ENCODE measurements at regions not wholly inside any gene's neighbourhood (a gene's known extent, or its start where the extent isn't known, plus 50 kb on each side); places are given as distances from the start of the nearest gene placed in this dataset.
"Not testable (repeated sequence)": the region's sequence is repeated elsewhere in the genome, so short reads cannot be mapped to it uniquely, and the experiment has no call there.

DNA sequence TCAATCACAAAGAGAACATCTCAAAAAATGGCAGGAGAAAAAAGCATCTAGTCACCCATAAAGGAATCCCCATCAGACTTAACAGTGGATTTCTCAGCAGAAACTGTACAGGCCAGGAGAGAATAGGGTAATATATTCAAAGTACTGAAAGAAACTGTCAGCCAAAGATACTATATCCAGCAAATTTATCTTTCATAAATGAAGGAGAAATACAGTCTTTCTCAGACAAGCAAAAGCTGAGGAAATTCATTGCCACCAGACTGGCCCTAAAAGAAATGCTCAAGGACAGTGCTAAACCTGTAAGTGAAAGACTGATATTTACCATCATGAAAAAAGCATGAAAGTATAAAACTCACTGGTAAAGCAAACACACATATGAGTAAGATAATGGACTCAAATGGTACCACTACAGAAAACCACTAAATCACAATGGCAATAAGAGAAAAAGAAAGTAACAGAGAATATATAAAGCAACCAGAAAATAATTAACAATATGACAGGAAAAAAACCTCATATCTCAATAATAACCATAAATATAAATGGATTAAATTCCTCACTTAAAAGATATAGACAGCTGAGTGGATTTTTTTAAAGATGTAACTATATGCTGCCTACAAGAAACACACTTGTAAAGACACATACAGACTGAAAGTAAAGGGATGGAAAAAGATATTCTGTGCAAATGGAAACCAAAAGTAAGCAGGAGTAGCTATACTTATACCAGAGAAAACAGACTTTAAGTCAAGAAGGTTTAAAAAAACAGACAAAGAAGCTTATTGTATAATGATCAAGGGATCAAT is 83.4 kb upstream of the STK39 start:
- H3K79me2 ChIP-seq (ENCODE audit: control insufficient read depth, insufficient read depth, low read length) = no peaks in the 10 kb centered on the region
- no peak overlapping the region for H3K4me3 ChIP-seq (replicated peaks in 1 of 3; ENCODE audit: insufficient read depth in 1 of 3, low read depth in 1 of 3, low read length in 3 of 3)
- H3K36me3 ChIP-seq (ENCODE audit: control insufficient read depth in 2 of 2, extremely low read depth in 1 of 2, insufficient read depth in 2 of 2, low read length in 2 of 2) = no peaks in the 10 kb centered on the region
- no peaks in the 10 kb centered on the region for H3K9me3 ChIP-seq (replicated peaks; ENCODE audit: control insufficient read depth, insufficient read depth, low read length)
- no peaks in the 10 kb centered on the region for H3K27me3 ChIP-seq (ENCODE audit: control insufficient read depth in 2 of 2, insufficient read depth in 2 of 2, low read length in 2 of 2)
- no peaks in the 10 kb centered on the region for H3K4me1 ChIP-seq (ENCODE audit: control insufficient read depth, extremely low read depth, insufficient read depth, low read length)
- FAIRE-seq = no peak
- intact Hi-C loops (cut with micrococcal nuclease) = no loop called here
- BruUV-seq (replicated peaks) = no TSS peak
- H3K4me2 ChIP-seq (ENCODE audit: insufficient read depth, low read length) = no peak overlapping the region
- no peak overlapping the region for H3K9ac ChIP-seq (replicated peaks; ENCODE audit: extremely low read depth, insufficient read depth, low read length)
- no peak overlapping the region for H2AFZ ChIP-seq (ENCODE audit: low read depth, low read length)
- no peak for TF ChIP-seq JUN (IDR thresholded peaks at IDR 0.05; ENCODE audit: borderline replicate concordance, insufficient read depth, insufficient read length, low read depth)
- TF ChIP-seq MYC (IDR thresholded peaks at IDR 0.05; ENCODE audit: low read depth, low read length) = no peak
- no peak for TF ChIP-seq POLR2AphosphoS5 (IDR thresholded peaks at IDR 0.05; ENCODE audit: insufficient read depth, low read depth, low read length)
- TF ChIP-seq, protein P1, sequence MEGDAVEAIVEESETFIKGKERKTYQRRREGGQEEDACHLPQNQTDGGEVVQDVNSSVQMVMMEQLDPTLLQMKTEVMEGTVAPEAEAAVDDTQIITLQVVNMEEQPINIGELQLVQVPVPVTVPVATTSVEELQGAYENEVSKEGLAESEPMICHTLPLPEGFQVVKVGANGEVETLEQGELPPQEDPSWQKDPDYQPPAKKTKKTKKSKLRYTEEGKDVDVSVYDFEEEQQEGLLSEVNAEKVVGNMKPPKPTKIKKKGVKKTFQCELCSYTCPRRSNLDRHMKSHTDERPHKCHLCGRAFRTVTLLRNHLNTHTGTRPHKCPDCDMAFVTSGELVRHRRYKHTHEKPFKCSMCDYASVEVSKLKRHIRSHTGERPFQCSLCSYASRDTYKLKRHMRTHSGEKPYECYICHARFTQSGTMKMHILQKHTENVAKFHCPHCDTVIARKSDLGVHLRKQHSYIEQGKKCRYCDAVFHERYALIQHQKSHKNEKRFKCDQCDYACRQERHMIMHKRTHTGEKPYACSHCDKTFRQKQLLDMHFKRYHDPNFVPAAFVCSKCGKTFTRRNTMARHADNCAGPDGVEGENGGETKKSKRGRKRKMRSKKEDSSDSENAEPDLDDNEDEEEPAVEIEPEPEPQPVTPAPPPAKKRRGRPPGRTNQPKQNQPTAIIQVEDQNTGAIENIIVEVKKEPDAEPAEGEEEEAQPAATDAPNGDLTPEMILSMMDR (IDR thresholded peaks at IDR 0.05; ENCODE audit: extremely low read depth in 1 of 2, insufficient read depth in 1 of 2, low read depth in 1 of 2, low read length in 2 of 2) = no peak
- TF ChIP-seq FOS (IDR thresholded peaks at IDR 0.05; ENCODE audit: borderline replicate concordance, insufficient read depth, low read length) = no peak
- TF ChIP-seq, protein P2, sequence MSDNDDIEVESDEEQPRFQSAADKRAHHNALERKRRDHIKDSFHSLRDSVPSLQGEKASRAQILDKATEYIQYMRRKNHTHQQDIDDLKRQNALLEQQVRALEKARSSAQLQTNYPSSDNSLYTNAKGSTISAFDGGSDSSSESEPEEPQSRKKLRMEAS (IDR thresholded peaks at IDR 0.05; ENCODE audit: insufficient read depth, insufficient read length) = no peak
- dilution Hi-C loops (cut with MboI; ENCODE audit: extremely low pct_ligation_motif_present, low sequenced_read_pairs) = no loop called here
- no peaks in the 10 kb centered on the region for H3K9me1 ChIP-seq (replicated peaks; ENCODE audit: control insufficient read depth, extremely low read depth, insufficient read depth, low read length)
- ChIA-PET POLR2A (no interaction called here), CTCF (no interaction called here)
- DNase-seq (ENCODE audit: low read depth, low spot score) = no peak
- H3K27ac ChIP-seq (ENCODE audit: insufficient read depth, low read depth, low read length) = no peak overlapping the region
- no peaks in the 10 kb centered on the region for H4K20me1 ChIP-seq (replicated peaks; ENCODE audit: control insufficient read depth, extremely low read depth, insufficient read depth, low read length)

DNA sequence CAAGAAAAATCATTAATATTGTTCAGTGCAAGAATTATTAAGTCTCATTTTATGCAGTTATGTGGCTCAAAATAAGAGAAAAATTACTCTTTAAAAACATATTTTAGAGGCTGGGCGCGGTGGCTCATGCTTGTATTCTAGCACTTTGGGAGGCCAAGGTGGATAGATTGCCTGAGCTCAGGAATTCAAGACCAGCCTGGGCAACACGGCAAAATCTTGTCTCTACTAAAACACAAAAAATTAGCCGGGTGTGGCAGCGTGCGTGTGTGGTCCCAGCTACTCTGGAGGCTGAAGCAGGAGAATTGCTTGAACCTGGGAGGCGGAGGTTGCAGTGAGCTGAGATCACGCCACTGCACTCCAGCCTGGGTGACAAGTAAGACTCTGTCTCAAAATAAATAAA is 87.9 kb upstream of the STK39 start:
- H3K4me2 ChIP-seq (ENCODE audit: insufficient read depth, low read length); BruUV-seq (replicated peaks); H3K4me1 ChIP-seq (ENCODE audit: control insufficient read depth, extremely low read depth, insufficient read depth, low read length); H3K36me3 ChIP-seq (ENCODE audit: control insufficient read depth in 2 of 2, extremely low read depth in 1 of 2, insufficient read depth in 2 of 2, low read length in 2 of 2); dilution Hi-C loops (cut with MboI; ENCODE audit: extremely low pct_ligation_motif_present, low sequenced_read_pairs); H3K79me2 ChIP-seq (ENCODE audit: control insufficient read depth, insufficient read depth, low read length); H4K20me1 ChIP-seq (replicated peaks; ENCODE audit: control insufficient read depth, extremely low read depth, insufficient read depth, low read length); H3K9ac ChIP-seq (replicated peaks; ENCODE audit: extremely low read depth, insufficient read depth, low read length); FAIRE-seq; POLR2A ChIA-PET; H3K9me1 ChIP-seq (replicated peaks; ENCODE audit: control insufficient read depth, extremely low read depth, insufficient read depth, low read length); H2AFZ ChIP-seq (ENCODE audit: low read depth, low read length); H3K4me3 ChIP-seq (replicated peaks in 1 of 3; ENCODE audit: insufficient read depth in 1 of 3, low read depth in 1 of 3, low read length in 3 of 3); intact Hi-C loops (cut with micrococcal nuclease); H3K9me3 ChIP-seq (replicated peaks; ENCODE audit: control insufficient read depth, insufficient read depth, low read length); DNase-seq (ENCODE audit: low read depth, low spot score); H3K27ac ChIP-seq (ENCODE audit: insufficient read depth, low read depth, low read length): not testable (repeated sequence)
- peaks cover 6 to 11% of the 10 kb centered on the region in 2 experiments for H3K27me3 ChIP-seq (ENCODE audit: control insufficient read depth in 2 of 2, insufficient read depth in 2 of 2, low read length in 2 of 2)
- CTCF ChIA-PET = interaction anchor here (1.1 to 1.7 kb wide), 3 partner anchors 12 to 1796 kb away, joined by 3 to 5 read pairs (median 4); no protein-coding TSS in a partner anchor

All from endothelial cell of umbilical vein (primary cell).